Vagina (tissue), 2 donors: ENCODE measurements at regions not wholly inside any gene's neighbourhood (a gene's known extent, or its start where the extent isn't known, plus 50 kb on each side); places are given as distances from the start of the nearest gene placed in this dataset.
"Not testable (repeated sequence)": the region's sequence is repeated elsewhere in the genome, so short reads cannot be mapped to it uniquely, and the experiment has no call there.

Experiments used
- DNase-seq, 2 donors: peaks; one replicate each; pipeline ENCODE4 v3.0.0-alpha.2; 2017; ENCODE audit errors: extremely low spot score in 2 of 2
- H3K27ac ChIP-seq: fragments of 200-600 bp; sonication (generic); one replicate; pipeline ENCODE4 v1.5.1; 2019
- H3K27me3 ChIP-seq: fragments of 200-600 bp; sonication (generic); one replicate; pipeline ENCODE4 v1.5.1; 2019
- H3K36me3 ChIP-seq, 2 donors: fragments of 200-600 bp; sonication (generic); one replicate each; pipeline ENCODE4 v1.5.1; 2017 to 2019
- H3K4me1 ChIP-seq: fragments of 200-600 bp; sonication (generic); one replicate; pipeline ENCODE4 v1.5.1; 2019
- H3K4me3 ChIP-seq, 2 donors: fragments of 200-600 bp; sonication (generic); 1 replicate in 1 of 2; 2 replicates in 1 of 2; pipeline ENCODE4 v1.5.1; 2016 to 2019
- H3K9me3 ChIP-seq: fragments of 200-600 bp; sonication (generic); one replicate; pipeline ENCODE4 v1.5.1; 2019
- POLR2A ChIP-seq, 2 donors: fragments of 450-650 bp; IDR thresholded peaks; one replicate each; pipeline ENCODE4 v1.6.1; 2017; ENCODE audit warnings: antibody characterized with exemption in 2 of 2, mild to moderate bottlenecking in 2 of 2, moderate library complexity in 2 of 2
- POLR2AphosphoS5 ChIP-seq, 2 donors: sonication (generic); formaldehyde crosslinking; IDR thresholded peaks; one replicate each; pipeline ENCODE4 v1.9.0; 2017; ENCODE audit warnings: antibody characterized with exemption in 2 of 2, mild to moderate bottlenecking in 2 of 2, low read depth in 1 of 2; ENCODE audit not compliant: insufficient read depth in 1 of 2
- intact Hi-C: fragments of 100-400 bp; cut with DNase I; formaldehyde crosslinking; loops from one replicate; pipeline ENCODE4 v1.15.1; 2023
- TF ChIP-seq, protein P1 (sequence below), 3 experiments: fragments of 450-650 bp in 2 of 3; fragments of 200-600 bp in 1 of 3; sonication (generic) in 1 of 3; IDR thresholded peaks; one replicate each; pipeline ENCODE4 v1.5.1; 2017 to 2019; ENCODE audit warnings: antibody characterized with exemption in 3 of 3, mild to moderate bottlenecking in 2 of 3, moderate library complexity in 2 of 3

DNA sequence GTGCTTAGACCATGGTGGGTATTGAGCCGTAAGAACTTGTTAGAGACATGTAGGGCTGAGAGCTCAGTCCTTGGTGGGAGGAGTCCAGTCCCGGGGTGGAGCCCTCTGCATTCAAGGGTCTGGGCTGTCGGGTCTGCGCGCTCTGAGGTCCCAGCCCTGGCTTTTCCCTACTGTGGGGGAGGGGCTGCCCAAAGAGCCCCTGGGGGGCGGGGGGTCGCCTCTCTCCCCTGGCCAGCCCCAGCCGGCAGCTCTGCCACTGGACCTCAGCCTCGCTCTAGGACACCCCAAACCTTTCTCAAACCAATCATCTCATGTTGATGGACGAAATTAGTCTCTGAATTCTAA, 1006.4 kb downstream of the BRD1 start:
- no peaks in the 10 kb centered on the region for H3K9me3 ChIP-seq
- intact Hi-C loops: no loop called here
- DNase-seq: no peak
- no peaks in the 10 kb centered on the region for H3K36me3 ChIP-seq
- no peaks in the 10 kb centered on the region for H3K4me1 ChIP-seq
- H3K27ac ChIP-seq: no peak overlapping the region
- no peak overlapping the region for H3K4me3 ChIP-seq
- H3K27me3 ChIP-seq: no peaks in the 10 kb centered on the region
- TF ChIP-seq POLR2A (IDR thresholded peaks at IDR 0.05) (no peak), POLR2AphosphoS5 (IDR thresholded peaks at IDR 0.05; ENCODE audit: insufficient read depth in 1 of 2, low read depth in 1 of 2) (no peak)
- TF ChIP-seq, protein P1, sequence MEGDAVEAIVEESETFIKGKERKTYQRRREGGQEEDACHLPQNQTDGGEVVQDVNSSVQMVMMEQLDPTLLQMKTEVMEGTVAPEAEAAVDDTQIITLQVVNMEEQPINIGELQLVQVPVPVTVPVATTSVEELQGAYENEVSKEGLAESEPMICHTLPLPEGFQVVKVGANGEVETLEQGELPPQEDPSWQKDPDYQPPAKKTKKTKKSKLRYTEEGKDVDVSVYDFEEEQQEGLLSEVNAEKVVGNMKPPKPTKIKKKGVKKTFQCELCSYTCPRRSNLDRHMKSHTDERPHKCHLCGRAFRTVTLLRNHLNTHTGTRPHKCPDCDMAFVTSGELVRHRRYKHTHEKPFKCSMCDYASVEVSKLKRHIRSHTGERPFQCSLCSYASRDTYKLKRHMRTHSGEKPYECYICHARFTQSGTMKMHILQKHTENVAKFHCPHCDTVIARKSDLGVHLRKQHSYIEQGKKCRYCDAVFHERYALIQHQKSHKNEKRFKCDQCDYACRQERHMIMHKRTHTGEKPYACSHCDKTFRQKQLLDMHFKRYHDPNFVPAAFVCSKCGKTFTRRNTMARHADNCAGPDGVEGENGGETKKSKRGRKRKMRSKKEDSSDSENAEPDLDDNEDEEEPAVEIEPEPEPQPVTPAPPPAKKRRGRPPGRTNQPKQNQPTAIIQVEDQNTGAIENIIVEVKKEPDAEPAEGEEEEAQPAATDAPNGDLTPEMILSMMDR (IDR thresholded peaks at IDR 0.05): no peak

DNA sequence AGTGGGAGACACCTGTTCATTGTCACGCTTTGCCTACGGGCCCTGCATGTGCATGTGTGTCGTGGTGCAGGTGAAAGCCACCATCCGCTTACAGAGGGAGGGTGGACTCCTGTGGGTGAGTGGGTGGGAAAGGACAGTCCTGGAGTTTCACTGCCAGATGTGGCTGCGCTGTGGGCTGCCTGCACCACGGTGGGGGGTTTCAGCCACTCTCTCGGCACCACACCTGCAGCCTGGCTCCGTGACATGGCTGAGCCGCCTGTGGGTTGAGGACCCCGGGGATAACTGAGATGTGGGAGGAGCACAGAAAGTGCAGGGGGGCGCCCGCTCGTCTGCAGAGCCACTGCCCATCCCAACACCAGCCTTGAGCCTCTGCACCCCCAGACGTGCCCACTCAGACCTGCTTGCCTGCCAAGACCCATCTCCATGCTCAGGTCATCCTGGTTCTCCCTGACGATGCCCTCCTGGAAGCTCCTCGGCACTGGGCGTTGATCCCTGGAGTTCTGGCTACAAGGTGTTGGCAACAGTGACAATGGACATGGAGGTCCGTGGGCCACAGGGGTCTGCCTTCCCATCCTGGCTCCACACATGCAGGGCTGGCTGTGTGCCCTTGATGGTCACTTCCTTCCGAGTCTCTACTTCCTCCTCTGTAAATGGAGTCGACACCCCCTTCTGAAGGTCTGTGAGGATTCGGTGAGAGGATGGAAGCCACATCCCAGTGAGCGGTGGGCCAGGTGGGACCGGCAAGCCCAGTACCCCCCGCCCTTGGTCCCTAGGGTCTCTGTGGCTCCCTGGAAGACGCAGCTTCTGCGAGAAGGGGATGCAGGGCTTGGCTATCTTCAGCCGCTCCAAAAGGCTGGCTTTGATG, 1007.0 kb downstream of the BRD1 start:
- intact Hi-C loops: no loop called here
- TF ChIP-seq POLR2AphosphoS5 (IDR thresholded peaks at IDR 0.05; ENCODE audit: insufficient read depth in 1 of 2, low read depth in 1 of 2) (no peak), POLR2A (IDR thresholded peaks at IDR 0.05) (no peak)
- TF ChIP-seq, protein P1 (IDR thresholded peaks at IDR 0.05): no peak
- no peak overlapping the region for H3K27ac ChIP-seq
- H3K9me3 ChIP-seq: no peaks in the 10 kb centered on the region
- no peak overlapping the region for H3K4me3 ChIP-seq
- H3K4me1 ChIP-seq: no peaks in the 10 kb centered on the region
- H3K36me3 ChIP-seq: no peaks in the 10 kb centered on the region
- H3K27me3 ChIP-seq: no peaks in the 10 kb centered on the region
- no peak for DNase-seq

DNA sequence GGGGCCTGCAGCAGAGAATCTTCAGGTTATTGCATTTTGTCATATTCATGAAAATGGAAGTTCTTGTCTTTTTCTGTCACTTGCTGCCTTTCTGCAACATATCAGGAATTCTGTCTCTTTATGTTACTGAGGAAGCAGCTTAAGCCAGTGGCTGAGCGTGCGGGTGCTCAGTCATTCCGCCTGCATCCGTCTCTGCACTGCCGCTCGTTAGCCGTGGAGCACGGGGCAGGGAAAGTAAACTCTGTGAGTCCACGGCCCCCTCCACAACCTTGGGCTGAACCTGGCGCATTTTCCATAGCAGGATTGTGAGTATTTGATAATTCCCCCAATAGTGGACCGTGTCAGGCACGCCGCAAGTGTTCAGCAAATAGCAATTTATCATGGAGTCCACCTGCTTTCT, 1007.7 kb downstream of the BRD1 start:
- Histone ChIP-seq H3K9me3 (no peaks in the 10 kb centered on the region), H3K27ac (no peak overlapping the region), H3K4me3 (no peak overlapping the region), H3K4me1 (no peaks in the 10 kb centered on the region), H3K36me3 (no peaks in the 10 kb centered on the region), H3K27me3 (no peaks in the 10 kb centered on the region)
- intact Hi-C loops: no loop called here
- no peak for DNase-seq
- TF ChIP-seq POLR2AphosphoS5 (IDR thresholded peaks at IDR 0.05; ENCODE audit: insufficient read depth in 1 of 2, low read depth in 1 of 2): no peak
- no peak for TF ChIP-seq POLR2A (IDR thresholded peaks at IDR 0.05)
- TF ChIP-seq, protein P1 (IDR thresholded peaks at IDR 0.05): no peak

DNA sequence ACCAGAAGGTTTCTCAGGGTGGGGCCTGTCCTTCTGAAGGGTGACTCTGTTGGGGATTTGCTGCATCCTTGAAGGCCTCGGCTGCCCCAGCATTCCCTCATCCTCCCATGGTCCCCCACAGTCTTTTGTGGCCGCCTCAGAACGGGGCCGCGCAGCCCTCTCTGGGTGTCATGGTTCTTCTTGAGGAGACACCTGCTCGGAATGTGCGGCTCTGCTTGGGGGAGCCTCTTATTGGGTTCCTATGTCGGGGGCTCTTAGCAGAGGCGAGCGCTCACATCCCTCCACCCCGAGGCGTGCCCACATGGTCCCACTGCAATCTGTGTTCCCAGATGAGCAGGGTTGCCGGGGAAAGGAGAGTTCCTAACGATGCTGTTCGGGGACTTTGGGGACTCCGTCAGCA, 1008.4 kb downstream of the BRD1 start:
- TF ChIP-seq, protein P1 (IDR thresholded peaks at IDR 0.05): no peak
- TF ChIP-seq POLR2A (IDR thresholded peaks at IDR 0.05) (no peak), POLR2AphosphoS5 (IDR thresholded peaks at IDR 0.05; ENCODE audit: insufficient read depth in 1 of 2, low read depth in 1 of 2) (no peak)
- H3K27me3 ChIP-seq: no peaks in the 10 kb centered on the region
- H3K9me3 ChIP-seq: no peaks in the 10 kb centered on the region
- H3K4me1 ChIP-seq: no peaks in the 10 kb centered on the region
- H3K4me3 ChIP-seq: no peak overlapping the region
- intact Hi-C loops: no loop called here
- DNase-seq: no peak
- no peaks in the 10 kb centered on the region for H3K36me3 ChIP-seq
- no peak overlapping the region for H3K27ac ChIP-seq

DNA sequence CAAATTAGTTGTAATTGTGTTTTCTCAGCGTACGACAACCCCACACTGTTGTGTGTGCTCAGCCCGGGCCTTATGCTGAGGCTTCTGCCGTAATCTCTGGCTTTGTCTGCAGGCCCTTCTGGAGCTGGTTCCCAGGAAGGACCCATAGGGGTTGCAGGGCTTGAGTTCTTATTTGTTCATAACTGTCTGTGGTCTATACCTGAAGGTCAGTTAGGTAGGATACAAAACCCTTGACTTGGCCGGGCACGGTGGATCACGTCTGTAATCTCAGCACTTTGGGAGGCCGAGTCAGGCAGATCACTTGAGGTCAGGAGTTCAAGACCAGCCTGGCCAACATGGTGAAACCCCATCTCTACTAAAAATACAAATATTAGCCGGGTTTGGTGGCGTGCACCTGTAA, 1010.2 kb downstream of the BRD1 start:
- H3K27me3 ChIP-seq, intact Hi-C loops, H3K4me1 ChIP-seq, H3K36me3 ChIP-seq, DNase-seq, H3K9me3 ChIP-seq, H3K27ac ChIP-seq, H3K4me3 ChIP-seq: not testable (repeated sequence)
